Activated naive CD4-positive, alpha-beta T cell treated with anti-CD3 and anti-CD28 coated beads, Interleukin-2, amount 10 ng/mL, durations not matched to agents 7 days and 5 days (primary cell): ENCODE measurements at regions not wholly inside any gene's neighbourhood (a gene's known extent, or its start where the extent isn't known, plus 50 kb on each side); places are given as distances from the start of the nearest gene placed in this dataset.

ENCODE experiments used
- CTCF ChIA-PET: fragments of 350-600 bp; sonication (Branson Sonifier 250); formaldehyde crosslinking; loops from one replicate; lab custom pipeline; 2021; ENCODE audit warnings: antibody characterized with exemption; lab: Charles Lee
- DNase-seq: peaks from one replicate; pipeline ENCODE4 v3.0.0-alpha.2; 2020
- H3K27ac Mint-ChIP-seq: one replicate; pipeline ENCODE4 v1.8.0; 2021; ENCODE audit warnings: mild to moderate bottlenecking, moderate library complexity, mixed read lengths
- H3K27me3 Mint-ChIP-seq: one replicate; pipeline ENCODE4 v1.8.0; 2021; ENCODE audit warnings: mild to moderate bottlenecking, mixed read lengths
- H3K36me3 Mint-ChIP-seq: one replicate; pipeline ENCODE4 v1.8.0; 2021; ENCODE audit warnings: mixed read lengths
- H3K4me1 Mint-ChIP-seq: one replicate; pipeline ENCODE4 v1.8.0; 2021; ENCODE audit warnings: mixed read lengths
- H3K4me3 Mint-ChIP-seq: one replicate; pipeline ENCODE4 v1.8.0; 2021; ENCODE audit warnings: mild to moderate bottlenecking, moderate library complexity, mixed read lengths
- H3K9me3 Mint-ChIP-seq: one replicate; pipeline ENCODE4 v1.8.0; 2021; ENCODE audit warnings: mixed read lengths

- Mint-ChIP-seq H3K36me3 (no peaks in the 10 kb centered on the region), H3K4me1 (no peaks in the 10 kb centered on the region), H3K27me3 (peaks cover 3% of the 10 kb centered on the region), H3K4me3 (no peak overlapping the region), H3K9me3 (peaks cover 6% of the 10 kb centered on the region), H3K27ac (no peak overlapping the region)
- CTCF ChIA-PET = no interaction called here
- no peak for DNase-seq
Measured at GRCh38 chr3:157824281-157824680, 281.9 kb downstream of the SHOX2 start.

- CTCF ChIA-PET = no interaction called here
- DNase-seq = no peak
- H3K36me3 Mint-ChIP-seq = no peaks in the 10 kb centered on the region
Measured at GRCh38 chr3:157823050-157823449, 283.2 kb downstream of the SHOX2 start.

GRCh38 chr3:157820157-157820517 is 286.1 kb downstream of the SHOX2 start:
- peaks cover 3% of the 10 kb centered on the region for H3K27me3 Mint-ChIP-seq
- no peak for DNase-seq
- H3K4me1 Mint-ChIP-seq = no peaks in the 10 kb centered on the region
- no peaks in the 10 kb centered on the region for H3K36me3 Mint-ChIP-seq
- CTCF ChIA-PET = no interaction called here
- H3K4me3 Mint-ChIP-seq = no peak overlapping the region
- H3K9me3 Mint-ChIP-seq = no peaks in the 10 kb centered on the region
- no peak overlapping the region for H3K27ac Mint-ChIP-seq

More at GRCh38 chr3:157823050-157823449, 283.2 kb downstream of the SHOX2 start:
- H3K27ac Mint-ChIP-seq = no peak overlapping the region
- no peaks in the 10 kb centered on the region for H3K4me1 Mint-ChIP-seq
- no peak overlapping the region for H3K4me3 Mint-ChIP-seq
- peaks cover 3% of the 10 kb centered on the region for H3K27me3 Mint-ChIP-seq
- no peaks in the 10 kb centered on the region for H3K9me3 Mint-ChIP-seq

- DNase-seq = no peak
- Mint-ChIP-seq H3K4me1 (no peaks in the 10 kb centered on the region), H3K4me3 (no peak overlapping the region), H3K36me3 (no peaks in the 10 kb centered on the region), H3K9me3 (no peaks in the 10 kb centered on the region), H3K27ac (no peak overlapping the region), H3K27me3 (peaks cover 3% of the 10 kb centered on the region)
- CTCF ChIA-PET = no interaction called here
Measured at GRCh38 chr3:157819270-157820156, 286.7 kb downstream of the SHOX2 start.

- no peaks in the 10 kb centered on the region for H3K4me1 Mint-ChIP-seq
- no peak overlapping the region for H3K27ac Mint-ChIP-seq
- no peaks in the 10 kb centered on the region for H3K9me3 Mint-ChIP-seq
- H3K4me3 Mint-ChIP-seq = no peak overlapping the region
- CTCF ChIA-PET = no interaction called here
- H3K36me3 Mint-ChIP-seq = no peaks in the 10 kb centered on the region
- H3K27me3 Mint-ChIP-seq = peaks cover 3% of the 10 kb centered on the region
- no peak for DNase-seq
Measured at GRCh38 chr3:157816896-157817295, 289.3 kb downstream of the SHOX2 start.

GRCh38 chr3:157816296-157816695 is 289.9 kb downstream of the SHOX2 start:
- no peak for DNase-seq
- CTCF ChIA-PET = no interaction called here
- H3K27me3 Mint-ChIP-seq = peaks cover 3% of the 10 kb centered on the region
- H3K9me3 Mint-ChIP-seq = no peaks in the 10 kb centered on the region
- no peak overlapping the region for H3K27ac Mint-ChIP-seq
- no peaks in the 10 kb centered on the region for H3K4me1 Mint-ChIP-seq
- H3K4me3 Mint-ChIP-seq = no peak overlapping the region
- H3K36me3 Mint-ChIP-seq = no peaks in the 10 kb centered on the region

GRCh38 chr3:157815739-157816138 is 290.5 kb downstream of the SHOX2 start:
- Mint-ChIP-seq H3K9me3 (no peaks in the 10 kb centered on the region), H3K36me3 (no peaks in the 10 kb centered on the region), H3K4me3 (no peak overlapping the region), H3K4me1 (no peaks in the 10 kb centered on the region), H3K27me3 (peaks cover 3% of the 10 kb centered on the region), H3K27ac (no peak overlapping the region)
- CTCF ChIA-PET = no interaction called here
- no peak for DNase-seq

- CTCF ChIA-PET = no interaction called here
- Mint-ChIP-seq H3K27ac (no peak overlapping the region), H3K36me3 (no peaks in the 10 kb centered on the region), H3K27me3 (no peaks in the 10 kb centered on the region), H3K4me1 (no peaks in the 10 kb centered on the region), H3K4me3 (no peak overlapping the region), H3K9me3 (no peaks in the 10 kb centered on the region)
- no peak for DNase-seq
Measured at GRCh38 chr3:157810924-157811718, 295.1 kb downstream of the SHOX2 start.

- CTCF ChIA-PET = no interaction called here
- no peak for DNase-seq
- no peaks in the 10 kb centered on the region for H3K4me1 Mint-ChIP-seq
- no peak overlapping the region for H3K27ac Mint-ChIP-seq
- no peaks in the 10 kb centered on the region for H3K27me3 Mint-ChIP-seq
- H3K36me3 Mint-ChIP-seq = no peaks in the 10 kb centered on the region
- peaks cover 8% of the 10 kb centered on the region for H3K9me3 Mint-ChIP-seq
- no peak overlapping the region for H3K4me3 Mint-ChIP-seq
Measured at GRCh38 chr3:157807280-157807679, 298.9 kb downstream of the SHOX2 start.

GRCh38 chr3:157805538-157805937 is 300.7 kb downstream of the SHOX2 start:
- CTCF ChIA-PET = no interaction called here
- H3K36me3 Mint-ChIP-seq = no peaks in the 10 kb centered on the region
- no peak overlapping the region for H3K4me3 Mint-ChIP-seq

GRCh38 chr3:157794771-157795170 is 291.6 kb upstream of the VEPH1 start:
- H3K4me3 Mint-ChIP-seq = no peak overlapping the region
- CTCF ChIA-PET = no interaction called here
- H3K36me3 Mint-ChIP-seq = no peaks in the 10 kb centered on the region
- no peak for DNase-seq
- H3K9me3 Mint-ChIP-seq = peaks cover 6% of the 10 kb centered on the region
- H3K4me1 Mint-ChIP-seq = no peaks in the 10 kb centered on the region
- no peaks in the 10 kb centered on the region for H3K27me3 Mint-ChIP-seq
- H3K27ac Mint-ChIP-seq = no peak overlapping the region

More at GRCh38 chr3:157805538-157805937, 300.7 kb downstream of the SHOX2 start:
- Mint-ChIP-seq H3K4me1 (no peaks in the 10 kb centered on the region), H3K9me3 (peaks cover 8% of the 10 kb centered on the region), H3K27ac (no peak overlapping the region), H3K27me3 (no peaks in the 10 kb centered on the region)
- DNase-seq = no peak

GRCh38 chr3:157793745-157794144 is 290.5 kb upstream of the VEPH1 start:
- H3K4me3 Mint-ChIP-seq = no peak overlapping the region
- CTCF ChIA-PET = no interaction called here
- no peak overlapping the region for H3K27ac Mint-ChIP-seq
- no peaks in the 10 kb centered on the region for H3K27me3 Mint-ChIP-seq
- DNase-seq = no peak
- H3K9me3 Mint-ChIP-seq = peaks cover 2% of the 10 kb centered on the region
- H3K4me1 Mint-ChIP-seq = no peaks in the 10 kb centered on the region
- H3K36me3 Mint-ChIP-seq = no peaks in the 10 kb centered on the region

GRCh38 chr3:157789162-157789561 is 285.9 kb upstream of the VEPH1 start:
- DNase-seq = no peak
- Mint-ChIP-seq H3K27ac (no peak overlapping the region), H3K36me3 (no peaks in the 10 kb centered on the region), H3K9me3 (no peaks in the 10 kb centered on the region), H3K27me3 (no peaks in the 10 kb centered on the region), H3K4me1 (no peaks in the 10 kb centered on the region), H3K4me3 (no peak overlapping the region)
- CTCF ChIA-PET = no interaction called here

GRCh38 chr3:157786618-157787017 is 283.4 kb upstream of the VEPH1 start:
- CTCF ChIA-PET = no interaction called here
- H3K4me1 Mint-ChIP-seq = no peaks in the 10 kb centered on the region

GRCh38 chr3:157786211-157786610 is 283.0 kb upstream of the VEPH1 start:
- CTCF ChIA-PET = no interaction called here

More at GRCh38 chr3:157786618-157787017, 283.4 kb upstream of the VEPH1 start:
- H3K27ac Mint-ChIP-seq = no peak overlapping the region
- peaks cover 2% of the 10 kb centered on the region for H3K9me3 Mint-ChIP-seq
- no peak for DNase-seq
- no peaks in the 10 kb centered on the region for H3K27me3 Mint-ChIP-seq
- no peaks in the 10 kb centered on the region for H3K36me3 Mint-ChIP-seq
- H3K4me3 Mint-ChIP-seq = no peak overlapping the region

More at GRCh38 chr3:157786211-157786610, 283.0 kb upstream of the VEPH1 start:
- no peak for DNase-seq
- Mint-ChIP-seq H3K27ac (no peak overlapping the region), H3K4me1 (no peaks in the 10 kb centered on the region), H3K36me3 (no peaks in the 10 kb centered on the region), H3K9me3 (peaks cover 2% of the 10 kb centered on the region), H3K27me3 (no peaks in the 10 kb centered on the region), H3K4me3 (no peak overlapping the region)
